ENCODE measurements at regions not wholly inside any gene's neighbourhood (a gene's known extent, or its start where the extent isn't known, plus 50 kb on each side); places are given as distances from the start of the nearest gene placed in this dataset.

DNA sequence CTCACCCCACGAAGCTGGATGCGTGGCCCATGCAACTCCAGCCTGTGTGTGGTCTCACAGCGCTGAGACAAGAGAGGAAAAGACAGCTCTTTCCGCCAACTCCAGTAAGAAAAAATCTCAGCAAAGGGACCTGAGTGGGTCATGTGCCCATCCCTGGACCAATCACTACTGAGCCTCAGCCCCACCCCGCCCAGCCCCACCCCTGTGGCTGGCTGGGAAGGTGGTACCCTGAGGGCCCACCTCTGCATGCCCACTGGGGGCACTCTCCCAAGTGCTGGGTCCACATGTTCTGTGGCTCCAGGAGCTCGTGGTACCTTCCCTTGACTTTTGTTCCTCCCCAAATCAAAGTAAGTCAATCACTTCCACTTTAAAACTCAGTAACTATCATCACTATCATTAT, 105.1 kb upstream of the SMIM23 start:
- in situ Hi-C loops (cut with MboI; ENCODE audit: low sequenced_read_pairs, unreplicated experiment): no loop called here
- DNase-seq (ENCODE audit: low spot score): no peak
- TF ChIP-seq, protein P1, sequence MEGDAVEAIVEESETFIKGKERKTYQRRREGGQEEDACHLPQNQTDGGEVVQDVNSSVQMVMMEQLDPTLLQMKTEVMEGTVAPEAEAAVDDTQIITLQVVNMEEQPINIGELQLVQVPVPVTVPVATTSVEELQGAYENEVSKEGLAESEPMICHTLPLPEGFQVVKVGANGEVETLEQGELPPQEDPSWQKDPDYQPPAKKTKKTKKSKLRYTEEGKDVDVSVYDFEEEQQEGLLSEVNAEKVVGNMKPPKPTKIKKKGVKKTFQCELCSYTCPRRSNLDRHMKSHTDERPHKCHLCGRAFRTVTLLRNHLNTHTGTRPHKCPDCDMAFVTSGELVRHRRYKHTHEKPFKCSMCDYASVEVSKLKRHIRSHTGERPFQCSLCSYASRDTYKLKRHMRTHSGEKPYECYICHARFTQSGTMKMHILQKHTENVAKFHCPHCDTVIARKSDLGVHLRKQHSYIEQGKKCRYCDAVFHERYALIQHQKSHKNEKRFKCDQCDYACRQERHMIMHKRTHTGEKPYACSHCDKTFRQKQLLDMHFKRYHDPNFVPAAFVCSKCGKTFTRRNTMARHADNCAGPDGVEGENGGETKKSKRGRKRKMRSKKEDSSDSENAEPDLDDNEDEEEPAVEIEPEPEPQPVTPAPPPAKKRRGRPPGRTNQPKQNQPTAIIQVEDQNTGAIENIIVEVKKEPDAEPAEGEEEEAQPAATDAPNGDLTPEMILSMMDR (IDR thresholded peaks at IDR 0.05; ENCODE audit: borderline replicate concordance, control extremely low read depth, extremely low read depth, insufficient read depth, missing control alignments): no peak

DNA sequence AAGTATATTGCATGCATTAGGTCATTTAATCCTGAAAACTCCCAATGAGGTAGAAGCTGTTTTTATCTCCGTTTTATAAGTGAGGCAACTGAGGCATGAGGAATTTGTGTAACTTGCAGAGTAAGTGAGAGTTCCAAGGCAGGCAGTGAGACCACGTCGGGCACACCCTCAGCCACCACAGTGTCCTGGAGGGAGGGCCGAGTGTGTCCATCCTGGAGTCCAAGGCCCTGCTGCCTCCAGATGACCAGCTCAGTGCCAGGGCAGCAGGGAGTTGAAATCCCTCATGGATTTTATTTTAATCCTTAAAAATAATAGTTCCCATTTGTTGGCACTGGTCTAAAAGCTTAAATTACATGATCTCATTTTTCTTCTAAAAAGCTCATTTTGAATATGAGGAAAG, 104.6 kb upstream of the SMIM23 start:
- no peak for DNase-seq (ENCODE audit: low spot score)
- in situ Hi-C loops (cut with MboI; ENCODE audit: low sequenced_read_pairs, unreplicated experiment): no loop called here
- TF ChIP-seq, protein P1 (IDR thresholded peaks at IDR 0.05; ENCODE audit: borderline replicate concordance, control extremely low read depth, extremely low read depth, insufficient read depth, missing control alignments): no peak

DNA sequence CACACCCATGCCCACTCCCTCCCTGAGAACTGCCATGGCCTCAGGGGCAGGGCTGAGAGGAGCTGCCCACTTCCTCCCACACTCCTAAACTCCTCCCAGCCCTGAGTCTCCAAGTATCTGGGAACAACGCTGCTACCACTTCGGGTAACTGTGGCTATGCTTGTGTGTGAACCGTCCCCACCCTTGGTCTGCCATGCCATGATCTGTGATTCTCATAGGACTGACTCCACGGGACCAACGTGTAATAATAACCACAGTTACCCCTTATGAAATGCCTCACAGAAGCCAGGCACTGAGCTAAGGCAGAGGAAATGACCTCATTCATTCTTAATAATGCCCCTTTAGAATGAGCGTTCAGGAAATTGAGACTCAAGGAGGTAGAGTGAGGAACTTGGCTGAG, 103.9 kb upstream of the SMIM23 start:
- no peak for DNase-seq (ENCODE audit: low spot score)
- in situ Hi-C loops (cut with MboI; ENCODE audit: low sequenced_read_pairs, unreplicated experiment): no loop called here
- TF ChIP-seq, protein P1 (IDR thresholded peaks at IDR 0.05; ENCODE audit: borderline replicate concordance, control extremely low read depth, extremely low read depth, insufficient read depth, missing control alignments): no peak

DNA sequence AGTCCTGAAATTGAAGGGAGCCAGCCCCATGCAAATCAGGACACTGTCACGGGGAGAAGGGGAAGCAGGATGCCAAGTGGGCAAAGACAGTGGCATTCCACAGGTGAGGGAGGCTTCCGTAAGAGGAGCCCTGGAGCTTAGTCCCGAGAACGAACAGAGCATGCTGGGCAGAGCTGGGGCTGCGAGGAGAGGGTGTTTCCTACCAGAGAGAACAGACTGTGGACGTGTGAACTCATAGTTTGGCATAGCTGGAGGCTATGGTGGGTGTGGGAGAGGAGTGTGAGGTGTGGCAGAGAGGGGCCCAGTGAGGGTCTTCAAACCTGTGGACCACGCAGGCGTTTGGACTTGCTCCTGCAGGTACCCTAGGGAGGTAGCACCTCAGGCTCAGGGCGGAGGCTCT, 102.8 kb upstream of the SMIM23 start:
- in situ Hi-C loops (cut with MboI; ENCODE audit: low sequenced_read_pairs, unreplicated experiment): no loop called here
- no peak for DNase-seq (ENCODE audit: low spot score)
- TF ChIP-seq, protein P1 (IDR thresholded peaks at IDR 0.05; ENCODE audit: borderline replicate concordance, control extremely low read depth, extremely low read depth, insufficient read depth, missing control alignments): no peak

DNA sequence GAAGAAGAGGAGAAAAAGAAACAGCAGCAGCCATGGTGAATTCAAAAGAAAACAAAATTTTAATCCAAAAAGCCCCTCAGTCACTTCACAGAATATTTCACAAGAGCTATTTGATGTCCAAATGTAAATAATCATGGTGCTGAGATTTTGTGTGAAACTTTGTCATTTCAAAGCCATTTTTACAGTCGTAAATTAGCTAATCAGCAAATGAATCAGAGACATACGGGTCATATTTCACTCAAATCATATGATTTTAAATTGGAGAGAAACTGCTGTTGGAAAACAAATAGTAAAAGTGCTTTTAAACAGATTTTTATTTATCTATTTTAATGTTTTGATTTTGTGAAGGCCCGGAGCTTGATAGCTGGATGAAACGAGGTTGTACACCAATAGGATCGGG, 101.4 kb upstream of the SMIM23 start:
- TF ChIP-seq, protein P1 (IDR thresholded peaks at IDR 0.05; ENCODE audit: borderline replicate concordance, control extremely low read depth, extremely low read depth, insufficient read depth, missing control alignments): no peak
- no peak for DNase-seq (ENCODE audit: low spot score)
- in situ Hi-C loops (cut with MboI; ENCODE audit: low sequenced_read_pairs, unreplicated experiment): no loop called here

DNA sequence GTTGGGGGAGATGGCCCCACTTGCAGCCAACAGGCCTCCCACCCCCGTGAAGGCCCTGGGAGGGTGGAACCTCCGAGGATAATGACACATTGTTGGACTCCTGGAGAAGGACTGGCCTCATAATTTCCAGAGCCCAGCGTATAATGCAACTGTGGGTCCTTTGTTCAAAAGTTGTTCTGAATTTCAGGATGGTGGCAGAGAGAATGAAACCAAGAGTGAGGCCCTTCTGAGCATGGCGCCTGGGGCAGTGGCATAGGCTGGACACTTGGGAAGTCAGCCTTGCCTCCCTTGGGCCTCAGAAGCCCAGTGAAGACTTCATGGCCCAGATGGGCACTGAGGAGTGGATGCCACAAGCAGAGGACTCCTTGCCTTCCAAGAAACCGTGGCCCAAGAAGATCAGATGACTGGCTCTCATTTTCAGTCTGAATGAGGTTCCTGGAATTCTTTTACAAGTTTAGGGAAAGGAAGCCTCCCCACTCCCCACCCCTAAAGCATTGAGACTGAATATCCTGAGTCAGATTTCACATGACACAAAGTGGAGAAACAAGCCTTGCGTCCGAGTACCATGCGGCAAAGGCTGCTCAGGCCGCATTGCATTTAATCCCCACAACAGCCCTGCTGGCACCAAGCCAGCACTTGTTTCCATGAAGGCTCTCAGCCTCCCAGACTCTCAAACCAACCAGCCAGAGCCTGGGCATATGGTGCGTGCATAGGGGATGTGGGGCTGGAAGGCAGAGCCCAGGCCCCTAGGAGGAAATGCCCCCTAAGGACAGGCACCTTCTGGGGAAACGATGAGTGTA, 96.7 kb upstream of the SMIM23 start:
- in situ Hi-C loops (cut with MboI; ENCODE audit: low sequenced_read_pairs, unreplicated experiment): no loop called here
- no peak for DNase-seq (ENCODE audit: low spot score)
- TF ChIP-seq, protein P1 (IDR thresholded peaks at IDR 0.05; ENCODE audit: borderline replicate concordance, control extremely low read depth, extremely low read depth, insufficient read depth, missing control alignments): no peak

Measured in GM13976 (cell line).